ENCODE measurements at regions not wholly inside any gene's neighbourhood (a gene's known extent, or its start where the extent isn't known, plus 50 kb on each side); places are given as distances from the start of the nearest gene placed in this dataset.

DNA sequence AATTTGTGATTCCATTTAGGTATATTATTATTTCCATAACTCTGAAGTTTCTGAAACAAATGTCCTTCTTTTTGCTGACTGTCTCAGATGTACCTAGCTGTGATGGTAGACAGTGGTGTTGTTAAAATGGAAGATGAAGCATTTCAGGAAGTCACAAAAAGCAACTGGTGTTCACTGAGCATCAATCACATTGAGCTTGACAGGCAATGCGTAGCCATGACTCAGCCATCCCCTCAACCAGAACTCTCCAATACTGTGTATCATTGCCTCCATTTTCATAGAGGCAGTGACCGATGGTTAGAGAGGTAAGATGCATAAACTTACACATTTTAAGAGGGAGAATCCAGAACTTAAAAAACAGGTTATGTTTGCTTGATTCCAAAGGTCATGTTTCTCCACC lies 434.0 kb downstream of the INHBA start:
- H3K9me3 Mint-ChIP-seq = peaks cover 7% of the 10 kb centered on the region
- H3K27ac Mint-ChIP-seq = no peak overlapping the region
- H3K4me1 Mint-ChIP-seq = no peaks in the 10 kb centered on the region
- no peaks in the 10 kb centered on the region for H3K36me3 Mint-ChIP-seq
- H3K27me3 Mint-ChIP-seq = no peaks in the 10 kb centered on the region
- no peak overlapping the region for H3K4me3 Mint-ChIP-seq

DNA sequence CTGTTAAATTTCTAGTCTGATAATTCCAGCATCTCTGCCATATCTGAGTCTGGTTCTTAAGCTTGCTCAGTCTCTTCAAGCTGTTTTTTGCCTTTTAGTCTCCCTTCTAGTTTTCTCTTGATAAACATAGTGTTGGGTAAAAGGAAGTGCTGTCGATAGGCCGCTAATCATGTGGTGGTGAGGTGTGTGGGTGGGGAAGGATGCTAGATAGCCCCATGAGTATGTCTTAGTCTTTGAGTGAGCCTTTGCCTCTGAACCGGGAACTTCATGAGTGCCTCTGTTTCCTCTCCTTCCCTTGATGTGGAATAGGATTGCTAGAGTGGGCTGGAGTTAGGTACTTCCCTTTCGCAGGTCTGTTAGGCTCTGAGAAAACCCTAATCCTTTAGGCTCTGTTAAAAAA lies 441.8 kb downstream of the INHBA start:
- Mint-ChIP-seq H3K9me3 (peaks cover 7% of the 10 kb centered on the region), H3K4me1 (no peaks in the 10 kb centered on the region), H3K27me3 (no peaks in the 10 kb centered on the region), H3K27ac (no peak overlapping the region), H3K36me3 (no peaks in the 10 kb centered on the region), H3K4me3 (no peak overlapping the region)

DNA sequence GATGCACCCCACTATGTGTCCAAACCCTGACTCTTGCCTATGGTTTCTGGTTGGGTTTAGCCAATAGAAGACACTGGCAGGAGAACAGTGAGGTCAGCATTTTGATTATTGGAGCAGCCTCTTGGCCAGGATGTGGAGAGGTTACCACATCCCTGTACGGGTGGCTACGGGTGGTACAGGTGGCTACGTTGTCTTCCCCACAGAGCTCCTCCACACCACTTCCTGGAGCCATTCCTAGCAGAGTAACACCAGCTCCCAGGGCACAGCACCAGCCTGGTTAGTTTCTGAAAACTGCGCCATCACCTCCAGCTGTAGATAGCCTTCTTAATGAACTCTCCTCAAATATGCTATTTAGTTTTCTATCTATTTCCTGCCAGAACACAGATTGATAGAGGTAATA lies 445.2 kb downstream of the INHBA start:
- H3K27ac Mint-ChIP-seq = no peak overlapping the region
- H3K36me3 Mint-ChIP-seq = no peaks in the 10 kb centered on the region
- no peaks in the 10 kb centered on the region for H3K27me3 Mint-ChIP-seq
- no peaks in the 10 kb centered on the region for H3K4me1 Mint-ChIP-seq
- no peak overlapping the region for H3K4me3 Mint-ChIP-seq
- peaks cover 7% of the 10 kb centered on the region for H3K9me3 Mint-ChIP-seq

DNA sequence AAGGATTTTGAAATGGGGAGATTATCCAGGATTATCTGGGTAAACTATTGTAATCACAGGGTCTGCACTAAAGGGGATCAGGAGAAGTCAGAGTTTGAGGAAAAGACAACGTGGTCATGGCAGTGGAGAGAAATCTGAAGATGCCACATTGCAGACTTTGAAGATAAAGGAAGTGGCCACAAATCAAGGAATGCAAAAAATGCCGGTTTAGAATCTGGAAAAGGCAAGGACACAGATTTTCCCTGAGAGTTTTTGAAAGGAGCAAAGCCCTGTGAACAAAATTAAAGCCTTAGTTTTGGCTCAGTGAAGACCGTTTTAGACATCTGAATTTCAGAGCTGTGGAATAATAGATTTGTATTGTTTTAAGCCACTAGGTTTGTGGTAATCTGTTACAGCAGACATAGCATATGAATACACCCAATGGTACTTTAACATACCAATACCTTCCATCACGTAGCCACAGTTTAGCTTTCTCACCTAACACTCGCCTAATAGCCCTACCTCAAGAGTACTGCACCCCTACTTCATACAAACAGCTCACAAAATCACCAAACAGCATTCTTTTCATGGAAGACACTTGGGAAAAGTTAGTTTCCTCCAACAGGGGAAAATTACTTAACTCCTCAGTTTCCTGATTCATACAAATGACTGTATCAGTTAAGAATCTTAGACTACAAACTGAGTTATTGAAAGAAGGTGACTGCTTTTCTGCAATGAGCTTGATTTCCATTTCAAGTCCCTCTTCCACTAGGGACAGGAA lies 446.5 kb downstream of the INHBA start:
- H3K36me3 Mint-ChIP-seq = no peaks in the 10 kb centered on the region
- H3K4me3 Mint-ChIP-seq = no peak overlapping the region
- no peaks in the 10 kb centered on the region for H3K27me3 Mint-ChIP-seq
- no peak overlapping the region for H3K27ac Mint-ChIP-seq
- H3K9me3 Mint-ChIP-seq = peaks cover 7% of the 10 kb centered on the region
- H3K4me1 Mint-ChIP-seq = no peaks in the 10 kb centered on the region

DNA sequence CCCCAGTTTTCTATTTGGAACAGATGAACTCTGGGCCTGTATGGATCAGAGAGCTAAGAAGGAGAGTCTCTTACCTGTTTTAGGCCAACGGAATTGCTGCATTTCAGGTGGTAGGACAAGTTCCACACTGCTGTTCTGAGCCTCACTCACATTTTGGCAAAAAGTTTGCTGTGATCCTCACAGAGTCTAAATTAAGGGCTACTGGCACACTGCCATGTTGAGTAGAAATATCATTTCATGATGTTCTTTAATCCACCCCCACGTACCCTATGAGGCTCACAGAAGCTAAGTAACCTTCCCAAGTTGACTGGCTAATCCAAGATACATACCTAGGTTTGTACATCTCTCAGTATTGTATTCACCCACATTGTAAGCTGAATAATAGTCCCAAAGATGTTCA lies 447.2 kb downstream of the INHBA start:
- Mint-ChIP-seq H3K27me3 (no peaks in the 10 kb centered on the region), H3K36me3 (no peaks in the 10 kb centered on the region), H3K4me3 (no peak overlapping the region), H3K9me3 (peaks cover 7% of the 10 kb centered on the region), H3K27ac (no peak overlapping the region), H3K4me1 (no peaks in the 10 kb centered on the region)

DNA sequence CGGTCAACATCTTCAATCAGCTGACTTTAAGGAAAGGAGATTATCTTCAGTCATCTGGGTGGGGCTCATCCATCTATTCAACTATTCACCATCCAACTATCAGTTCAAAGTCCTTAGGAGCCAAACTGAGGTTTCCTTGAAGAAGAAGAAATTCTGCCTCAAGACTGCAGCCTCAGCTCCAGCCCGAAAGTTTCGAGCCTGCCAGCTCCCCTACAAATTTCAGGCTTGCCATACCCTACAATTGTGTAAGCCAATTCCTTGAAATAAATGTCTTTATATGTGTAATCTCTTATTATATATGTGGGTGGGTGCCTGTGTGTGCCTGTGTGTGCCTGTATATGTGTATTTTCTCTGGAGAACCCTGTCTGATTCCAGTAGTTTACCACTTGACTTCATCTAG lies 447.8 kb downstream of the INHBA start:
- no peaks in the 10 kb centered on the region for H3K27me3 Mint-ChIP-seq
- no peaks in the 10 kb centered on the region for H3K4me1 Mint-ChIP-seq
- H3K9me3 Mint-ChIP-seq = peaks cover 7% of the 10 kb centered on the region
- no peaks in the 10 kb centered on the region for H3K36me3 Mint-ChIP-seq
- no peak overlapping the region for H3K4me3 Mint-ChIP-seq
- no peak overlapping the region for H3K27ac Mint-ChIP-seq

DNA sequence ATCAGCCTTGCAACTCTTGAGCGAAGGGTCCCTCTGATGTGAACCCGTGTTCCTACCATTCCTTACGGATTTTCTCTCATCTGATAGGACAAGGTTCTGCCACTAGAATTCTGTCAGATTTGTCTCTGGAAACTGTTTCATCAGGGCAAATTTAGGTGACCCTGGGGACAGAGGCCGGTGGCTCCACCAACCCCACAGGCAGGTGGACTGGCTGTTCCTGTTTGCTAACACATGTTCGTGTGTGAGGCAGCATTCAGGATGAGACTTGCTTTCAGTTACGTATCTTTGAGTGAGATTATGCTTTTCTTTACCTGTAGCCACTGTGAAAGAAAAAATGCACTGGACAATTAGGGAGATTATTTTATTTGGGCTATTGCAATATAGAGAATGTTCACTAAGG lies 449.9 kb downstream of the INHBA start:
- no peaks in the 10 kb centered on the region for H3K27me3 Mint-ChIP-seq
- H3K9me3 Mint-ChIP-seq = no peaks in the 10 kb centered on the region
- no peak overlapping the region for H3K4me3 Mint-ChIP-seq
- H3K27ac Mint-ChIP-seq = no peak overlapping the region
- no peaks in the 10 kb centered on the region for H3K36me3 Mint-ChIP-seq
- H3K4me1 Mint-ChIP-seq = no peaks in the 10 kb centered on the region

DNA sequence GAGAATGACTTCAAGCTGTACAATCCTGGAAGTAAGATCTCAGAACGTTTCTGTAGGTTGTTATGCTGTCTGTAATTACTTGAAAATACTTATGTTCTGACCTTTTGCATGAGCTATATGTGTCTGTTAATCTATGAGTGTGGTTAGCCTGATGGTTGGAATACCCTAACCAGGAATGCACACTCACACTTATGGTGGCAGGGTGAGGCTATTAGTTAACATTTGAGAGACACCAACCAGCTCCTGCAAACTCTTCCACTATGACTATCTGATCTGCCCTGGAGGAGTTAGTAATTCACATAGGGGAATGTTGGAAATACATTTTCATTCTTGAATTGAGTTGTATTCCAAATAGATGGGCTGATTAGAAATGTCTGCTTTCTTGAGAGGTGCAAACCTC lies 450.3 kb downstream of the INHBA start:
- no peaks in the 10 kb centered on the region for H3K4me1 Mint-ChIP-seq
- no peak overlapping the region for H3K27ac Mint-ChIP-seq
- no peaks in the 10 kb centered on the region for H3K9me3 Mint-ChIP-seq
- no peaks in the 10 kb centered on the region for H3K36me3 Mint-ChIP-seq
- no peak overlapping the region for H3K4me3 Mint-ChIP-seq
- no peaks in the 10 kb centered on the region for H3K27me3 Mint-ChIP-seq

DNA sequence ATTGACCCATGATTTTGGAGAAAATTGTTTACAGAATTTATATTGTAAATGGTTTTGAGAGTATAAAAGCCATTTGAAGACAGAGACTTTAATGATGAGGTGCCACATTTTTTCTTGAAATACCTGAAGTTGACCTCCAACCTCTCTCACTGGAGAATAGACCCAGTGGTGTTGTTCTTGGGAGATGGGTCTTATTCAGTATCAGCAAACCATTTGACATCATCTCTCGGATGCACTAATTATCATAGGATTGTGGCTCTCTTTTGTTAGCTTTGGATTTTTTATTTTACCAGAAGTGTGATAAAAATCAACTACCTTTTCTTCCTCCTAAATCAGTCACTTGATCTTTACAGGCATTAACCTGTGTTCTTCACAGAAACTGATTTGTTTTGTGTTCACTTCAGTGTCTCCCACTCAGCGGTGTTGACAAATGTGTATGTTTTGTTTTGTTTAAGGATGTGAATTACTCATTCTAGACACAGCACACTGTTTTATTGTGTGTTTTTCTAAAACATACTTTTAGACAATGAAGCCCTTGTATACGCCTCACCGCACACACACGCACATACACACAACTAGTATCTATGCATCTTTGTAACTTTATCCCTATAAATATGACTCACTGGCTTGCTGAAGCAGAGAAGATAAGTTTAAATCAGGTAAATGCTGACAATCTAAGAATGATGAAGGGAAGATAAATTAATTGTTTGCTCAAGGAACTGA lies 455.6 kb downstream of the INHBA start:
- no peaks in the 10 kb centered on the region for H3K27me3 Mint-ChIP-seq
- no peak overlapping the region for H3K4me3 Mint-ChIP-seq
- H3K4me1 Mint-ChIP-seq = no peaks in the 10 kb centered on the region
- H3K36me3 Mint-ChIP-seq = no peaks in the 10 kb centered on the region
- no peaks in the 10 kb centered on the region for H3K9me3 Mint-ChIP-seq
- H3K27ac Mint-ChIP-seq = no peak overlapping the region

DNA sequence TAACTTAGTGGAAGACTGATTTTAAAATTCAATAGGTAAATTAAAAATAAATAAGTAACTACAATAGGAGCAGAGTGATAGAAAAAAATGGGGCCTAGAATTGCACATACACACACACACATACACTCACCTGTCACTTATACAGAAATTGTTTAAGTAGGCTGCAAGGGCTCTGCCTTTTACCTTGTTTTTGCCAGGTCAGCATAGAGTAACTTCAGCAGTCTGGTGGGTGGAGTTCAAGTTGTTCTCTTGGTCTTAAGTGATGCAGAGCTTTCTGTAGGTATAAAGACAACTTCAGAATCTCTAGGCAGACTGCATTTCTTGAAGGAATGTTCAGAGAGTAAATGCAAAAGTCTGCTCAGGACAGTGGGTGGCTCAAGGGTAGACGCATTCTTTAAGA lies 457.0 kb downstream of the INHBA start:
- H3K4me1 Mint-ChIP-seq = no peaks in the 10 kb centered on the region
- no peaks in the 10 kb centered on the region for H3K9me3 Mint-ChIP-seq
- no peaks in the 10 kb centered on the region for H3K27me3 Mint-ChIP-seq
- no peak overlapping the region for H3K4me3 Mint-ChIP-seq
- no peaks in the 10 kb centered on the region for H3K36me3 Mint-ChIP-seq
- H3K27ac Mint-ChIP-seq = no peak overlapping the region

DNA sequence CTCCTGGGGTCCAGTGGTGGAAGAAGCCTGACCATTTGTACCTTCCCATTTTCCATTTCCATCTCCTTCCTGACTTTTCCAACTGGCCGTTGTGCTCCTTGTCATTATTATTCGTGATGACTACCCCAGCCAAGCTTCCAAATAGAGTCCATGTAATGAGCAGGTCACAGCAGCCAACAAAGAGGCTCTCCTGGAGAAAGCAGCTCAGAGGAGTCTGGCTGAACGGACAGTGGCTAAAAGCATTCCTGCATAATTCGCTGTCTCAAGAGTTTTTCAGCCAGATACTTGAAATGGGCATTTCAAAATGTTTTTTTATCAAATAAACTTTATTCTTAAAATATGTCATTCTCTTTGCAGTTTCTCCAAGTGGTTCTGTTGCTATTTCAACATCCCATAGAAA lies 458.6 kb downstream of the INHBA start:
- no peak overlapping the region for H3K27ac Mint-ChIP-seq

DNA sequence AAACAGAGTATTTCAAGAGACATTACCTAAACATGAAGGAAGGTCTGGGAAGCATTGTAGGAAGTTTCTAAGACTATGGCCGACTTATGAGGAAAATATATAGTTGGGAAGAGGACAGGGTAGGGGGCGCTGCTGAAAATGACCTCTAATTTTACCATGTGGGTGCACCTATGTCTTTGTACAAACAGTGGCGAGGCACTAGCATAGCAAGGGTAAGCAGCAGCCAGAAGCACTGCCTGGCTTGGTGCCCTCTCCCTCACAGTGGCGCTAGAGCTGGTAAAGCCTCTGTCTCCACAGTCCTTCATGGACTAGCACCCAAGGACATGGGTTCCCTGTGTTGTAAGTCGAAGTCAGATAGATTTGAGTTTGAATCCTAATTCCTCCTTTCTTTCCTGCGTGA lies 461.2 kb downstream of the INHBA start:
- H3K9me3 Mint-ChIP-seq = no peaks in the 10 kb centered on the region
- no peaks in the 10 kb centered on the region for H3K36me3 Mint-ChIP-seq
- no peaks in the 10 kb centered on the region for H3K4me1 Mint-ChIP-seq
- no peak overlapping the region for H3K27ac Mint-ChIP-seq
- H3K27me3 Mint-ChIP-seq = no peaks in the 10 kb centered on the region
- H3K4me3 Mint-ChIP-seq = no peak overlapping the region

More for the DNA sequence above, 458.6 kb downstream of the INHBA start:
- Mint-ChIP-seq H3K4me3 (no peak overlapping the region), H3K9me3 (no peaks in the 10 kb centered on the region), H3K4me1 (no peaks in the 10 kb centered on the region), H3K27me3 (no peaks in the 10 kb centered on the region), H3K36me3 (no peaks in the 10 kb centered on the region)

DNA sequence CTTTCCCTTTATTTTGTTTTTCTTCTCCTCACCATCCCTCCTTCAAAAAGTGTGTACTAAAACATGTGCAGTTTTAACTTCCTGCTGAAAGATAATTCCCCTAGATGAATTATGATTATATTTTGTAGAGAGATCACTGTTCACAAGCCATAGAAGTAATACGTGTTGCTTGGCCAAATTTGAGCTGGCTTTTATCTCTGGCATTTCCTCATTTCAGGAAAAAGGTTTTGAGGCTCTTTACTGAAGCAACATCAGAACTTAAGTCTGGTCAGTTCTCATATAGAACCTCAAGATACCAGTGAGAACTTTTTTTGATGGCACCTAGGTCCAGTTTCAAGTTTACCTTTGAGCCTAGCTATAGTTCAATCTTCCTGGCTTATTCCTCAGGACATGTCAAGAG lies 463.3 kb downstream of the INHBA start:
- Mint-ChIP-seq H3K4me1 (no peaks in the 10 kb centered on the region), H3K9me3 (no peaks in the 10 kb centered on the region), H3K27me3 (no peaks in the 10 kb centered on the region), H3K36me3 (no peaks in the 10 kb centered on the region), H3K4me3 (no peak overlapping the region), H3K27ac (no peak overlapping the region)

DNA sequence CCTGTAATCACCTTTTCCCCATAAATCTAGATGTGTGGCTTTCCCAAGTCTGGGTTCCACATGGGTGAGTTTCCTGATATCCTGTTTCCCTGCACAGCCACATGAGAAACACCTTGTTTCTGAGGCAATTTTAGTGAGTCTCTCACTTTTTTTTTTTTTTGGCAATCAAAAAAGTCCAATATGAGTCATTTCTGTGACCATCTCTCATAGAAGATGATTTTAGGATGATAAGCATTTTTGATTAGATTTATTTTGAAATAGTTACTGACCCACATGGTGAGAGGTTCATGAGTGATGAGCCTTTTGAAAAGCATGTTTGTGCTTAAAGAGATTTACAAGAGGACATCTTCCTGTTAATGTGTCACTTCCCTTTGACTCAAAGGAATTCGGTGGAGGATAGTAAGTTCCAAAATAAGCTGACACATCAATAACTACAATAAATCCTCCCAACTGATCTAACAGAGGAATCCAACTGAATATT lies 464.0 kb downstream of the INHBA start:
- H3K4me1 Mint-ChIP-seq = no peaks in the 10 kb centered on the region
- H3K9me3 Mint-ChIP-seq = no peaks in the 10 kb centered on the region

DNA sequence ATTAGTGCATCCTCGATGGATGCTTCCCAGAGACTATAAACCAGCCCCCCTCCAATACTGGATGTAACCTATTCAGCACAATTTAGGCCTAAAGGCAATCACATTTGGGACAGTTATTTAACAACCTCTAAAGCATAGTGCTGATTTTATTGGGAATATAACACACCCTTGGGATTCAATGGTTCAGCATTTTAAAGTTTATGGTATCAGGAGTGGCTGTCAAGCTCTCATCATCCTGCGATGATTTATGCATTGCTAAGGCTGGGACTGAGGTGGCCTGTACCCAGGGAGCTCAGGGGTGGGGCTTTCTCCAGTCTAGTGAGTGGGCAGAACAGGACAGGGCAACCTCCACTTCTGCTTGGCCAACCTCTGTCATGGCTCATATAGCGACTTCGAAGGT lies 464.9 kb downstream of the INHBA start:
- Mint-ChIP-seq H3K27me3 (no peaks in the 10 kb centered on the region), H3K9me3 (peaks cover 5% of the 10 kb centered on the region), H3K27ac (no peak overlapping the region), H3K4me1 (no peaks in the 10 kb centered on the region), H3K4me3 (no peak overlapping the region), H3K36me3 (no peaks in the 10 kb centered on the region)

More for the DNA sequence above, 464.0 kb downstream of the INHBA start:
- Mint-ChIP-seq H3K36me3 (no peaks in the 10 kb centered on the region), H3K27ac (no peak overlapping the region), H3K27me3 (no peaks in the 10 kb centered on the region), H3K4me3 (no peak overlapping the region)

DNA sequence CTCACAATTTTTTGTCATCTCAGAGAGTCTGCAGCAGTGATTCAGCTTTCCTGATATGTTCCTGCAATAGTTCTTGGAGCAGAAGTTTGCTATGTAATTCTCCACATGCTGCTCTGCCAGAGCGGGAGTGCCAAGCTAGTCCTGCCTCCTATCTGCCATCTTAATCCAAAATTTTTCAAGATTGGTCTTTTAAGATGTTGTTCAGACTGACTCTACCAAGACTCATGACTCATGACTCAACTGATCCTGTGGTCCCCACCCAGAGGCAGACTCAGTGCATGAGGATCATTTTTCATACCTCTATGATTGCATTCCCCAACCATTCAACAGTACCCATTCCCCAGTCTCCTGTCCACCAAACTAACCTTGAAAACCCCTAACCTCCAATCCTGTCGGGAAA lies 470.8 kb downstream of the INHBA start:
- no peak overlapping the region for H3K27ac Mint-ChIP-seq

More for the DNA sequence above, 470.8 kb downstream of the INHBA start:
- H3K4me3 Mint-ChIP-seq = no peak overlapping the region
- no peaks in the 10 kb centered on the region for H3K36me3 Mint-ChIP-seq
- no peaks in the 10 kb centered on the region for H3K4me1 Mint-ChIP-seq
- H3K9me3 Mint-ChIP-seq = peaks cover 17% of the 10 kb centered on the region
- H3K27me3 Mint-ChIP-seq = no peaks in the 10 kb centered on the region
